Activated CD4-positive, alpha-beta memory T cell treated with anti-CD3 and anti-CD28 coated beads for 36 hours (primary cell): ENCODE measurements at regions not wholly inside any gene's neighbourhood (a gene's known extent, or its start where the extent isn't known, plus 50 kb on each side); places are given as distances from the start of the nearest gene placed in this dataset.
"Not testable (repeated sequence)": the region's sequence is repeated elsewhere in the genome, so short reads cannot be mapped to it uniquely, and the experiment has no call there.

Experiments used
- CTCF ChIA-PET: fragments of 350-600 bp; sonication (Branson Sonifier 250); formaldehyde crosslinking; loops from one replicate; lab custom pipeline; 2021; ENCODE audit warnings: antibody characterized with exemption, inconsistent platforms; lab: Charles Lee
- POLR2A ChIA-PET: fragments of 350-600 bp; sonication (Branson Sonifier 250); formaldehyde crosslinking; loops from one replicate; lab custom pipeline; 2021; ENCODE audit warnings: antibody characterized with exemption; lab: Charles Lee
- DNase-seq: peaks from one replicate; pipeline ENCODE4 v3.0.0-alpha.2; 2020
- H3K27ac Mint-ChIP-seq: one replicate; pipeline ENCODE4 v1.8.0; 2021; ENCODE audit warnings: mixed read lengths
- H3K27me3 Mint-ChIP-seq: one replicate; pipeline ENCODE4 v1.8.0; 2021; ENCODE audit warnings: mixed read lengths
- H3K36me3 Mint-ChIP-seq: one replicate; pipeline ENCODE4 v1.8.0; 2021; ENCODE audit warnings: mixed read lengths
- H3K4me1 Mint-ChIP-seq: one replicate; pipeline ENCODE4 v1.8.0; 2021; ENCODE audit warnings: low read depth, mixed read lengths
- H3K4me3 Mint-ChIP-seq: one replicate; pipeline ENCODE4 v1.8.0; 2021; ENCODE audit warnings: mild to moderate bottlenecking, mixed read lengths
- H3K9me3 Mint-ChIP-seq: one replicate; pipeline ENCODE4 v1.8.0; 2021; ENCODE audit warnings: mixed read lengths
- intact Hi-C: fragments of 100-400 bp; cut with micrococcal nuclease; formaldehyde crosslinking; loops from one replicate; pipeline ENCODE4 v1.15.1; 2023

GRCh38 chr9:117649126-117649525 lies 55.1 kb upstream of the TLR4 start:
- Mint-ChIP-seq H3K27me3 (peaks cover 5% of the 10 kb centered on the region), H3K4me3 (no peak overlapping the region), H3K4me1 (peaks cover 4% of the 10 kb centered on the region), H3K36me3 (no peaks in the 10 kb centered on the region), H3K9me3 (no peaks in the 10 kb centered on the region), H3K27ac (no peak overlapping the region)
- POLR2A ChIA-PET, result no interaction called here
- DNase-seq, result no peak
- intact Hi-C loops, result loop anchor here (10.0 kb wide), 1 partner anchor 1636 kb away; no protein-coding TSS in a partner anchor
- CTCF ChIA-PET, result no interaction called here

- H3K4me1 Mint-ChIP-seq, result peaks cover 4% of the 10 kb centered on the region
- H3K27me3 Mint-ChIP-seq, result peaks cover 10% of the 10 kb centered on the region
- POLR2A ChIA-PET, result no interaction called here
- no peak overlapping the region for H3K4me3 Mint-ChIP-seq
- H3K27ac Mint-ChIP-seq, result no peak overlapping the region
- CTCF ChIA-PET, result interaction anchor here (1.1 kb wide), 1 partner anchor 11 kb away, joined by 4 read pairs; no protein-coding TSS in a partner anchor
- no peaks in the 10 kb centered on the region for H3K9me3 Mint-ChIP-seq
- H3K36me3 Mint-ChIP-seq, result no peaks in the 10 kb centered on the region
- intact Hi-C loops, result loop anchor here (10.0 kb wide), 1 partner anchor 1640 kb away; no protein-coding TSS in a partner anchor
- no peak for DNase-seq
Observed at GRCh38 chr9:117644932-117645636, 59.1 kb upstream of the TLR4 start.

GRCh38 chr9:117644133-117644931 lies 59.9 kb upstream of the TLR4 start:
- POLR2A ChIA-PET, result no interaction called here
- Mint-ChIP-seq H3K27me3 (peaks cover 10% of the 10 kb centered on the region), H3K4me1 (peaks cover 4% of the 10 kb centered on the region), H3K36me3 (no peaks in the 10 kb centered on the region), H3K4me3 (no peak overlapping the region), H3K9me3 (no peaks in the 10 kb centered on the region), H3K27ac (no peak overlapping the region)
- CTCF ChIA-PET, result interaction anchor here (0.6 to 1.1 kb wide), 2 partner anchors 12 to 23 kb away, joined by 3 to 4 read pairs; no protein-coding TSS in a partner anchor
- DNase-seq, result peak; percentile 69
- intact Hi-C loops, result loop anchor here (10.0 kb wide), 1 partner anchor 1640 kb away; no protein-coding TSS in a partner anchor

- peaks cover 10% of the 10 kb centered on the region for H3K27me3 Mint-ChIP-seq
- no peak overlapping the region for H3K27ac Mint-ChIP-seq
- intact Hi-C loops, result loop anchor here (10.0 kb wide), 1 partner anchor 1642 kb away; no protein-coding TSS in a partner anchor
- H3K9me3 Mint-ChIP-seq, result no peaks in the 10 kb centered on the region
- no peak overlapping the region for H3K4me3 Mint-ChIP-seq
- no peaks in the 10 kb centered on the region for H3K36me3 Mint-ChIP-seq
- H3K4me1 Mint-ChIP-seq, result peaks cover 4% of the 10 kb centered on the region
- CTCF ChIA-PET, result no interaction called here
- no peak for DNase-seq
- POLR2A ChIA-PET, result no interaction called here
Observed at GRCh38 chr9:117643288-117643654, 60.9 kb upstream of the TLR4 start.

- H3K27me3 Mint-ChIP-seq, H3K36me3 Mint-ChIP-seq, H3K9me3 Mint-ChIP-seq, DNase-seq, H3K4me3 Mint-ChIP-seq, H3K27ac Mint-ChIP-seq, POLR2A ChIA-PET, H3K4me1 Mint-ChIP-seq: not testable (repeated sequence)
- intact Hi-C loops, result loop anchor here (10.0 kb wide), 1 partner anchor 1642 kb away; no protein-coding TSS in a partner anchor
- CTCF ChIA-PET, result interaction anchor here (0.6 kb wide), 1 partner anchor 989 kb away, joined by 3 read pairs; no protein-coding TSS in a partner anchor
Observed at GRCh38 chr9:117642571-117643287, 61.5 kb upstream of the TLR4 start.

GRCh38 chr9:117636681-117637080 lies 67.5 kb upstream of the TLR4 start:
- CTCF ChIA-PET, result no interaction called here

GRCh38 chr9:117625154-117625553 lies 79.0 kb upstream of the TLR4 start:
- DNase-seq, result no peak
- intact Hi-C loops, result no loop called here
- H3K4me1 Mint-ChIP-seq, result no peaks in the 10 kb centered on the region
- CTCF ChIA-PET, result no interaction called here
- H3K4me3 Mint-ChIP-seq, result no peak overlapping the region
- peaks cover 19% of the 10 kb centered on the region for H3K9me3 Mint-ChIP-seq
- POLR2A ChIA-PET, result no interaction called here
- no peaks in the 10 kb centered on the region for H3K27me3 Mint-ChIP-seq
- H3K27ac Mint-ChIP-seq, result no peak overlapping the region
- H3K36me3 Mint-ChIP-seq, result no peaks in the 10 kb centered on the region

More at GRCh38 chr9:117636681-117637080, 67.5 kb upstream of the TLR4 start:
- intact Hi-C loops, result no loop called here
- no peaks in the 10 kb centered on the region for H3K4me1 Mint-ChIP-seq
- no peak overlapping the region for H3K27ac Mint-ChIP-seq
- POLR2A ChIA-PET, result no interaction called here
- no peaks in the 10 kb centered on the region for H3K9me3 Mint-ChIP-seq
- no peak for DNase-seq
- H3K36me3 Mint-ChIP-seq, result no peaks in the 10 kb centered on the region
- no peaks in the 10 kb centered on the region for H3K27me3 Mint-ChIP-seq
- no peak overlapping the region for H3K4me3 Mint-ChIP-seq

GRCh38 chr9:117624106-117624505 lies 80.1 kb upstream of the TLR4 start:
- POLR2A ChIA-PET, result no interaction called here

GRCh38 chr9:117622347-117622746 lies 81.9 kb upstream of the TLR4 start:
- H3K27me3 Mint-ChIP-seq, result no peaks in the 10 kb centered on the region
- H3K36me3 Mint-ChIP-seq, result no peaks in the 10 kb centered on the region
- peaks cover 19% of the 10 kb centered on the region for H3K9me3 Mint-ChIP-seq
- H3K4me1 Mint-ChIP-seq, result no peaks in the 10 kb centered on the region
- no peak overlapping the region for H3K27ac Mint-ChIP-seq
- H3K4me3 Mint-ChIP-seq, result no peak overlapping the region
- ChIA-PET CTCF (interaction anchor here (1.1 kb wide), 1 partner anchor 160 kb away, joined by 3 read pairs; no protein-coding TSS in a partner anchor), POLR2A (no interaction called here)
- DNase-seq, result no peak
- intact Hi-C loops, result no loop called here

More at GRCh38 chr9:117624106-117624505, 80.1 kb upstream of the TLR4 start:
- peaks cover 19% of the 10 kb centered on the region for H3K9me3 Mint-ChIP-seq
- DNase-seq, result no peak
- H3K4me3 Mint-ChIP-seq, result no peak overlapping the region
- no peaks in the 10 kb centered on the region for H3K4me1 Mint-ChIP-seq
- CTCF ChIA-PET, result no interaction called here
- no peaks in the 10 kb centered on the region for H3K27me3 Mint-ChIP-seq
- intact Hi-C loops, result no loop called here
- H3K36me3 Mint-ChIP-seq, result no peaks in the 10 kb centered on the region
- no peak overlapping the region for H3K27ac Mint-ChIP-seq

GRCh38 chr9:117616431-117616831 lies 87.8 kb upstream of the TLR4 start:
- DNase-seq, result no peak
- no peaks in the 10 kb centered on the region for H3K9me3 Mint-ChIP-seq
- no peaks in the 10 kb centered on the region for H3K36me3 Mint-ChIP-seq
- no peaks in the 10 kb centered on the region for H3K4me1 Mint-ChIP-seq
- ChIA-PET POLR2A (no interaction called here), CTCF (no interaction called here)
- no peaks in the 10 kb centered on the region for H3K27me3 Mint-ChIP-seq
- no peak overlapping the region for H3K4me3 Mint-ChIP-seq
- intact Hi-C loops, result no loop called here
- no peak overlapping the region for H3K27ac Mint-ChIP-seq

- ChIA-PET CTCF (no interaction called here), POLR2A (no interaction called here)
- Mint-ChIP-seq H3K4me1 (no peaks in the 10 kb centered on the region), H3K27ac (no peak overlapping the region), H3K36me3 (no peaks in the 10 kb centered on the region), H3K4me3 (no peak overlapping the region), H3K27me3 (no peaks in the 10 kb centered on the region), H3K9me3 (no peaks in the 10 kb centered on the region)
- DNase-seq, result no peak
- intact Hi-C loops, result no loop called here
Observed at GRCh38 chr9:117612317-117612716, 91.9 kb upstream of the TLR4 start.

GRCh38 chr9:117597977-117598376 lies 106.2 kb upstream of the TLR4 start:
- Mint-ChIP-seq H3K4me3 (no peak overlapping the region), H3K27me3 (peaks cover 1% of the 10 kb centered on the region), H3K9me3 (peaks cover 7% of the 10 kb centered on the region), H3K27ac (no peak overlapping the region), H3K36me3 (no peaks in the 10 kb centered on the region), H3K4me1 (no peaks in the 10 kb centered on the region)
- CTCF ChIA-PET, result no interaction called here
- intact Hi-C loops, result no loop called here
- POLR2A ChIA-PET, result no interaction called here
- DNase-seq, result no peak
